Right lobe of liver (tissue), 6 donors: ENCODE measurements at regions not wholly inside any gene's neighbourhood (a gene's known extent, or its start where the extent isn't known, plus 50 kb on each side); places are given as distances from the start of the nearest gene placed in this dataset.

ENCODE experiments used
- ATAC-seq, 4 donors: fragments of 200-7000 bp; cut with Tn5 transposase; one replicate each; pipeline ENCODE4 v1.9.1; 2020; ENCODE audit warnings: mild to moderate bottlenecking in 4 of 4, moderate library complexity in 4 of 4
- DNase-seq, 3 donors: peaks; one replicate each; pipeline ENCODE4 v3.0.0-alpha.2; 2020
- H3K27ac ChIP-seq, 3 donors: fragments of 200-600 bp; one replicate each; pipeline ENCODE4 v1.8.0; 2022
- H3K27me3 ChIP-seq, 2 donors: fragments of 200-600 bp; one replicate each; pipeline ENCODE4 v1.8.0; 2022
- H3K36me3 ChIP-seq, 4 donors: fragments of 200-600 bp; sonication (generic) in 1 of 4; one replicate each; pipeline versions ENCODE4 v1.5.1 to v1.8.0; 2017 to 2022; ENCODE audit warnings: control low read depth in 1 of 4
- H3K4me1 ChIP-seq, 4 donors: fragments of 200-600 bp; sonication (generic) in 1 of 4; one replicate each; pipeline versions ENCODE4 v1.5.1 to v1.8.0; 2017 to 2022; ENCODE audit warnings: control low read depth in 1 of 4
- H3K4me3 ChIP-seq, 3 donors: fragments of 200-600 bp; one replicate each; pipeline ENCODE4 v1.8.0; 2022
- H3K9me3 ChIP-seq, 4 donors: fragments of 200-600 bp; sonication (generic) in 1 of 4; one replicate each; pipeline versions ENCODE4 v1.5.1 to v1.8.0; 2017 to 2022; ENCODE audit warnings: control low read depth in 1 of 4
- POLR2A ChIP-seq: fragments of 450-650 bp; IDR thresholded peaks from one replicate; pipeline ENCODE4 v1.6.1; 2017; ENCODE audit warnings: antibody characterized with exemption, mild to moderate bottlenecking
- WGBS: methylation state at CpG from one replicate; pipeline ENCODE4 v1.1.6; 2018; ENCODE audit warnings: low coverage, low lambda C conversion rate; ENCODE audit not compliant: insufficient coverage; ENCODE audit errors: missing lambda C conversion rate; 5-methylcytosine and 5-hydroxymethylcytosine counted together
- intact Hi-C, 2 donors: fragments of 100-400 bp; cut with DNase I; formaldehyde crosslinking; loops; one replicate each; pipeline versions ENCODE4 v1.11.2 to v1.14.1; 2022
- TF ChIP-seq, protein P1 (sequence below), 4 donors: fragments of 200-600 bp in 3 of 4; fragments of 450-650 bp in 1 of 4; IDR thresholded peaks; one replicate each; pipeline versions ENCODE4 v1.5.1 to v1.8.0; 2016 to 2022; ENCODE audit warnings: antibody characterized with exemption in 4 of 4, mild to moderate bottlenecking in 2 of 4
- donor health status: DM: no; HTN: yes; CAD: no.
- donor health status: DM: no; HTN: no; CAD: no.
- donor health status: DM: no; HTN: no; CAD: no.
- donor health status: DM: no; HTN: yes; CAD: no.
- donor health status: DM: no; HTN: yes; CAD: no.

DNA sequence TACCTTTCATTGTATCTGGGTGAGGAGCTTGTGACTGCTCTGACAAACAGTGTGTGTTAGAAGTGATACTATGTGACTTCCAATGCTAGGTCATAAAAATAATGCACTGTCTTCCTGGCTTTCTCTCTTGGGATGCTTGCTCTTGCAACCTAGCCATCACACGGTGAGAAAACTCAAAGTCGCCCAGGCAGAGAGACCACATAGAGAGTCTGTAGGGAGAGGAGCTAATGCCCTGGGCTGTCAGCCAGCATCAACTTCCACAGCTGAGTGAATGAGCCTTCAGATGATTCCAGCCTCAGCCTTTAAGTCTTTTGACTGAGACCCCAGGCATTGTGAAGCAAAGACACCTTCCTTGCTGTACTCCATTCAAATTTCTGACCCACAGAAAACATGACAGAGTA lies 220.6 kb upstream of the SGO1 start:
- WGBS, result no CpG with 5 or more reads among the region's 2 CpGs
- intact Hi-C loops, result no loop called here
- no peaks in the 10 kb centered on the region for H3K27me3 ChIP-seq
- no peaks in the 10 kb centered on the region for H3K9me3 ChIP-seq
- H3K4me1 ChIP-seq, result no peaks in the 10 kb centered on the region
- H3K36me3 ChIP-seq, result no peaks in the 10 kb centered on the region
- no peak overlapping the region for H3K27ac ChIP-seq
- TF ChIP-seq, protein P1, sequence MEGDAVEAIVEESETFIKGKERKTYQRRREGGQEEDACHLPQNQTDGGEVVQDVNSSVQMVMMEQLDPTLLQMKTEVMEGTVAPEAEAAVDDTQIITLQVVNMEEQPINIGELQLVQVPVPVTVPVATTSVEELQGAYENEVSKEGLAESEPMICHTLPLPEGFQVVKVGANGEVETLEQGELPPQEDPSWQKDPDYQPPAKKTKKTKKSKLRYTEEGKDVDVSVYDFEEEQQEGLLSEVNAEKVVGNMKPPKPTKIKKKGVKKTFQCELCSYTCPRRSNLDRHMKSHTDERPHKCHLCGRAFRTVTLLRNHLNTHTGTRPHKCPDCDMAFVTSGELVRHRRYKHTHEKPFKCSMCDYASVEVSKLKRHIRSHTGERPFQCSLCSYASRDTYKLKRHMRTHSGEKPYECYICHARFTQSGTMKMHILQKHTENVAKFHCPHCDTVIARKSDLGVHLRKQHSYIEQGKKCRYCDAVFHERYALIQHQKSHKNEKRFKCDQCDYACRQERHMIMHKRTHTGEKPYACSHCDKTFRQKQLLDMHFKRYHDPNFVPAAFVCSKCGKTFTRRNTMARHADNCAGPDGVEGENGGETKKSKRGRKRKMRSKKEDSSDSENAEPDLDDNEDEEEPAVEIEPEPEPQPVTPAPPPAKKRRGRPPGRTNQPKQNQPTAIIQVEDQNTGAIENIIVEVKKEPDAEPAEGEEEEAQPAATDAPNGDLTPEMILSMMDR (IDR thresholded peaks at IDR 0.05), result no peak
- TF ChIP-seq POLR2A, result no peak
- H3K4me3 ChIP-seq, result no peak overlapping the region
- no peak for ATAC-seq
- no peak for DNase-seq

DNA sequence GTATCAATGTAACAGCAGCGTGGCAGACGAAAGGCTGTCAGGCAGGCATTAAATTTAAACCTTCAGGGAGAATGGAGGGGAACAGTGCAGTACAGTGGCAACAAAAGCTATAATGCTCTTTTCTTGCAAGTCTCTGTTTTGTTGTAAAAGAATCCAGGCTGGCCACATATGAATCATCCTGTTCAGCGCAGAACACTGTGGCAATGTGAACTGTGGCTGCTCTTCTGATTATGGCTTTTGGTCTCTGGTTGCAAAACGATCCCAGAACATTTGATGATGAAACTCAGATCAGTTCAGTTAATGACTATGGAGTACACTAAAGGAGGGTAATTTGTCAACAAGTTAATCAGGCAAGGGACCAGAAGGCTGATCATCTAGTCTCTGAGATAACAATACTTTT lies 219.7 kb upstream of the SGO1 start:
- no peak overlapping the region for H3K27ac ChIP-seq
- intact Hi-C loops, result no loop called here
- H3K9me3 ChIP-seq, result no peaks in the 10 kb centered on the region
- no peaks in the 10 kb centered on the region for H3K4me1 ChIP-seq
- 56% methylated on average over 3 of the region's 4 CpGs for WGBS
- no peak overlapping the region for H3K4me3 ChIP-seq
- TF ChIP-seq, protein P1 (IDR thresholded peaks at IDR 0.05), result no peak
- no peak for TF ChIP-seq POLR2A
- no peaks in the 10 kb centered on the region for H3K27me3 ChIP-seq
- ATAC-seq, result peak in 2 of 4 donors; percentile 37 to 43
- no peak for DNase-seq
- H3K36me3 ChIP-seq, result no peaks in the 10 kb centered on the region

DNA sequence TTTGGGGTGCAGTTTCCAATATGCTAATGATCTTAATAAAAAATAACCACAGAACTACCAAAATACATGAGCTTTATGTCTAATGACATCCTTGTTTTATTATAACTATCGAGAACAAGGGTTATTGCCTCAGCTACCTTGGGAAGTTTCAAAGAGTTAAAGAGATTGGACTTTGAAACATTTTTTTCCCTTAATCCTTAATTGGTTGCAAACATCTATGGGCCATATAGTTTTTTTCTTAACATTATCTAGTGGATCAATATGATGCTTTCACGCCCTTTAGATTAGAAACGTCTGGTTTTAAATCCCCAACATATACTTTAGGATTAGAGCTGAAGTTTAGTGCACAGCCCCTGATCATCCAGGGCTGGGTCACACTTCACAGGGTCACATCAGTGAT lies 219.2 kb upstream of the SGO1 start:
- TF ChIP-seq, protein P1 (IDR thresholded peaks at IDR 0.05), result no peak
- no peak for TF ChIP-seq POLR2A
- Histone ChIP-seq H3K27ac (no peak overlapping the region), H3K36me3 (no peaks in the 10 kb centered on the region), H3K4me3 (no peak overlapping the region), H3K27me3 (no peaks in the 10 kb centered on the region), H3K9me3 (no peaks in the 10 kb centered on the region), H3K4me1 (no peaks in the 10 kb centered on the region)
- 72% methylated on average over 3 of the region's 3 CpGs for whole genome bisulfite sequencing
- DNase-seq (no peak), ATAC-seq (no peak)
- intact Hi-C loops, result no loop called here

DNA sequence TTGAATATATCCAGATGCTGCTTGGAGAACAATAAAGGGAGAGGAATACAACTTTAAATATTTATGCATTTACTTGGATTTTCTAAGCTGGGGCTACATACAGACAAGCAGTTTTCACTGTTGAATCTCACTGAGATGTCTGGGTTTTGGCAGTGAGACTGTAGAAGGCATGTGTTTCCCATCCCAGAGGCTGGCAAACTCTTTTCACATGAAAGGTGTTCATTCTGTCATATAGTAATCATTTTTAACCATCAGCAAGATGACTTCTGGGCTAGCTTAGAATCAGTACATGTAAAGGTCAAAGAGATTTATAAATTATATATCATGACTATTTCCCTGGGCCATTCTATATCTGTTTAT lies 218.7 kb upstream of the SGO1 start:
- no peak overlapping the region for H3K4me3 ChIP-seq
- no peak overlapping the region for H3K27ac ChIP-seq
- no peak for DNase-seq
- no peaks in the 10 kb centered on the region for H3K4me1 ChIP-seq
- ATAC-seq, result no peak
- intact Hi-C loops, result no loop called here
- no peak for TF ChIP-seq POLR2A
- TF ChIP-seq, protein P1 (IDR thresholded peaks at IDR 0.05), result no peak
- H3K9me3 ChIP-seq, result no peaks in the 10 kb centered on the region
- no peaks in the 10 kb centered on the region for H3K27me3 ChIP-seq
- H3K36me3 ChIP-seq, result no peaks in the 10 kb centered on the region

DNA sequence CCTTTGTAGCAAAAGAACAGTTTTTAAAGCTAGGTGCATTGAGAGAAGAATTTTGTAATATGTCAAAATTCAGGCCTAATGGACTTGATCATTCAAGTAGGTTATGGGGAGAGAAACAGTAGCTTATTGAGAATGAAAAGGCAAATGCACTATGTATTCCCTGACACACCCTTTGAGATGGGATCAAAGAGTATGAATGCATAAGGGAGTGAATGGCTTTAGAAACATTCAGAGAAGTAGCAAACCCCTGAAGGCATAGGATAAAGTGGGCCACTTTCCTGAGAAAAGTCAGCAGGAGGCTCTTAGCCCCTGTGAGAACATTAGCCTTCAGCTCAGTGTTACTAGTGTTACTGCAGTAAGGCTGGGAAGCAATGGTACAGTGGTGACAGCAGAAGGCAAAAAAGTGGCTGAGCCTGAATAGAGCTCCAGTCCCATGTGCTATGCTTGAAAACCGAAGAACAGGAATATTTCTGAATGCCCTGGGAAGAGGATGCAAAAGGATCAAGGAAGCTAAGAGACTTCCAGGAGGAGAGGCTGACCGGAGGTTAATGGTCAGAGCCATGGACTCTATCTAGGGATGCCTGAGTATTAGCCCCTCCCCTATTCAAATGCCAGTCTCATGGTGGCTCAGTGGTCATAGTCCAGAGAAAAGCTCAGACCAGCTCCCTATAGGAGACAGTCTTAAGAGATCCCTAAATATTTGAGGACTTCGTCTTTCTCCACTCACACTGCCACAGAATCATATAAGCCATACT lies 218.2 kb upstream of the SGO1 start:
- Histone ChIP-seq H3K27me3 (no peaks in the 10 kb centered on the region), H3K4me1 (no peaks in the 10 kb centered on the region), H3K9me3 (no peaks in the 10 kb centered on the region), H3K4me3 (no peak overlapping the region), H3K36me3 (no peaks in the 10 kb centered on the region), H3K27ac (no peak overlapping the region)
- intact Hi-C loops, result no loop called here
- 79% methylated on average over 3 of the region's 3 CpGs for WGBS
- TF ChIP-seq, protein P1 (IDR thresholded peaks at IDR 0.05), result no peak
- no peak for TF ChIP-seq POLR2A
- ATAC-seq (no peak), DNase-seq (no peak)
